ENCODE measurements at regions not wholly inside any gene's neighbourhood (a gene's known extent, or its start where the extent isn't known, plus 50 kb on each side); places are given as distances from the start of the nearest gene placed in this dataset.

DNA sequence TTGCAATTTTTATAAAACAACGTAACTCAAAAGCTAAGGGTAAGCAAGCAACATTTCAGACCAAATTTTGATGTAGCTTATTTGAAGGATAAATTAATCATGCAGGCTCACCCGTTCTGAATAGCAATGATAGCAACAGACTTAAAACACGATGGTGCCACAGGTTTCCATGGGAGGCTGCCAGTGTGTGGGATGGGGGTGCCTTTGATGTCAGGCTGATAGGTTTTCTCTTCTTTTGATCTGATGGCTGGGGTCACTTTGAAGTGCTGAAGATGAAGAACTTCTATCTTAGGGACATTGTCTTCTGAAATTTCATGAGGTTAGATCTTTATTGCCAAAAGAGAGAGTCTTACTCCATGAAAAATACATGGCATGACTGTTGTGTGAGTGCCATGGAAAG, 206.8 kb downstream of the LPIN1 start:
- TF ChIP-seq, protein P1, sequence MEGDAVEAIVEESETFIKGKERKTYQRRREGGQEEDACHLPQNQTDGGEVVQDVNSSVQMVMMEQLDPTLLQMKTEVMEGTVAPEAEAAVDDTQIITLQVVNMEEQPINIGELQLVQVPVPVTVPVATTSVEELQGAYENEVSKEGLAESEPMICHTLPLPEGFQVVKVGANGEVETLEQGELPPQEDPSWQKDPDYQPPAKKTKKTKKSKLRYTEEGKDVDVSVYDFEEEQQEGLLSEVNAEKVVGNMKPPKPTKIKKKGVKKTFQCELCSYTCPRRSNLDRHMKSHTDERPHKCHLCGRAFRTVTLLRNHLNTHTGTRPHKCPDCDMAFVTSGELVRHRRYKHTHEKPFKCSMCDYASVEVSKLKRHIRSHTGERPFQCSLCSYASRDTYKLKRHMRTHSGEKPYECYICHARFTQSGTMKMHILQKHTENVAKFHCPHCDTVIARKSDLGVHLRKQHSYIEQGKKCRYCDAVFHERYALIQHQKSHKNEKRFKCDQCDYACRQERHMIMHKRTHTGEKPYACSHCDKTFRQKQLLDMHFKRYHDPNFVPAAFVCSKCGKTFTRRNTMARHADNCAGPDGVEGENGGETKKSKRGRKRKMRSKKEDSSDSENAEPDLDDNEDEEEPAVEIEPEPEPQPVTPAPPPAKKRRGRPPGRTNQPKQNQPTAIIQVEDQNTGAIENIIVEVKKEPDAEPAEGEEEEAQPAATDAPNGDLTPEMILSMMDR (conservative IDR thresholded peaks at IDR 0.05; ENCODE audit: low read depth, low read length) = no peak
- no peak for DNase-seq (ENCODE audit: low read depth)
- no peak overlapping the region for H3K4me3 ChIP-seq (ENCODE audit: low read depth, low read length)

DNA sequence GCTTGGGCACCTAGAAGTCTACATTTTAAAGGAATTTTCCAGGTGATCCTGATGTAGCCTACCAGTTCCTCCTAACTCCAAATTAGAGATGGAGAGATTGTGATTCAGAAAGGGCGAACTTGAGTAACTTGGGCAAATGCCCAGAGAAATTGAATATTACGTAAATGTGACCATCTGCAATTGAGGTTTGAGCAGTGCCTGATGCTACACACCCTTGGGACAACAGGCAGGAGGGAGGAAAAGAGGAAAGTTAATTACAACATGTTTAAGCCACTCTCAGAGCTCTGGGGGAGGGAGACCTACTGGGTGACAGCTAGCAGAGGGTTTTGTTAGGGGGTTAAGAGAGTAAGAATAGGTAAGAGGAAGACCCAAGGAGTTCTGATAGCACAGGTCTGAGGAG, 208.9 kb downstream of the LPIN1 start:
- TF ChIP-seq, protein P1 (conservative IDR thresholded peaks at IDR 0.05; ENCODE audit: low read depth, low read length) = no peak
- H3K4me3 ChIP-seq (ENCODE audit: low read depth, low read length) = no peak overlapping the region
- no peak for DNase-seq (ENCODE audit: low read depth)

DNA sequence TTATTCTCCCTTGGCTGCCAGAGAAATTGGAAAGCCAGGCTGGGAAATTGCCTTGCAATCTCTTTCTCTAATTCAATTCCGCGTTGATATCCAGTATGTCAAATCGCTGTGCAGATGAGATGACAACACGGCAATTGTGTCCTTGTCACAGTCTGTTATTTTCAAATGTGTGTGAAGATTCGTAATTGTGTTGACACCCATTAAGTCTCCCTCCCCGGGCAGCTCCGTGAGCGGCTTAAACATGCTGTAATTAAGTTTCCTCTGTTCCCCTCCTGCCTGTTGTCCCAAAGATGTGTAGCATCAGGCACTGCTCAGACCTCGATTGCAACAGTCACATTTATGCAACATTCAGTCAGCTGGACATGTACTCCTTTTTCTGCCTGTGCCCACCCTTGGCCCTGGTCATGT, 209.5 kb downstream of the LPIN1 start:
- TF ChIP-seq, protein P1 (conservative IDR thresholded peaks at IDR 0.05; ENCODE audit: low read depth, low read length) = no peak
- no peak for DNase-seq (ENCODE audit: low read depth)
- no peak overlapping the region for H3K4me3 ChIP-seq (ENCODE audit: low read depth, low read length)

DNA sequence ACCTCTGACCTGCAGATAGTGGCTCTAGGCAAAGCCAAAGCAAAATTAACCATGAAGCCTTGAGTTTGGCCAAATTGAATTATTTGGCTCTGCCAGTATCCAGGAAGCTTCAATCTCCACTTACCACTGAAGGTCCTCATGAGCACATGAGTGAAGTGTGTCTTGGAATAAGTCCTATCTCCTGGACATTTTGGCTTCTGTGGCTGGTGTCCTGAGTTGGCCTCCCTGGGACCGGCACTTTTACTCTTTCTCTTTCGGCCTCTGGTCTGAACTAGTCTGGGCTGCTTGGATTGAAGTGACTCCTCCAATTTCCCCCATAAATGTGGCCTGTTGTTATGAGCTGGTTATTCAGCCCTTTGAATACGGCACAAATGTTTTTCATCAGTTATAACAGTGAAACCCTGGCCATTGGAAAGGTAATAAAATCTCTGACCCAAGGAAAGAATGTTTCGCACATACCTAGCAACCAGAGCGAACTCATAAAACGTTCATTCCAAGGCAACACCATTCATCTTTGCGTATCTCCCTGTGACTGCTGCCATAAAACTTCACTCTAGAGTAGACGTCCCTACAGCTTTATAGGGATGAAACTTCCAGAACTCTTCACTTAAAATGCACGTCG, 216.4 kb downstream of the LPIN1 start:
- DNase-seq (ENCODE audit: low read depth) = no peak
- TF ChIP-seq, protein P1 (conservative IDR thresholded peaks at IDR 0.05; ENCODE audit: low read depth, low read length) = no peak
- no peak overlapping the region for H3K4me3 ChIP-seq (ENCODE audit: low read depth, low read length)

DNA sequence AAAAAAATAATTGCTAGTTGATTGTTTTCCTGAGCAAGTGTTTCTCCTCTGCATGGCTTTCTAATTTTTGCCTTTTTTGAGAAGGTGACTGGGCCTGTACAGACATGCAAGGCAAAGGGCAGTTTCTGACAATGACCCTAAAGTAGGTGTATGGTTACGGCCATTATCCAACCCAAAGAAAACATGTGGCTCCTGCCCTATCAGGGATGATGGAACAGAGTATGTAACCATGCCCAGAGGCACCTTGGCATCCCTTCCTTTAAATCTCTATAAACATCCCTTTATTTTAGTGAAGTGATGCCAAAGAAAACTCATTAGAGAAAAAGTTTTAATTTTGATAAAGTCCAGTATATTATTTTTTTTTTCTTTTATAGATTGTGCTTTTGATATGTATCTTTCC, 217.5 kb downstream of the LPIN1 start:
- H3K4me3 ChIP-seq (ENCODE audit: low read depth, low read length) = no peak overlapping the region
- no peak for DNase-seq (ENCODE audit: low read depth)
- TF ChIP-seq, protein P1 (conservative IDR thresholded peaks at IDR 0.05; ENCODE audit: low read depth, low read length) = no peak

DNA sequence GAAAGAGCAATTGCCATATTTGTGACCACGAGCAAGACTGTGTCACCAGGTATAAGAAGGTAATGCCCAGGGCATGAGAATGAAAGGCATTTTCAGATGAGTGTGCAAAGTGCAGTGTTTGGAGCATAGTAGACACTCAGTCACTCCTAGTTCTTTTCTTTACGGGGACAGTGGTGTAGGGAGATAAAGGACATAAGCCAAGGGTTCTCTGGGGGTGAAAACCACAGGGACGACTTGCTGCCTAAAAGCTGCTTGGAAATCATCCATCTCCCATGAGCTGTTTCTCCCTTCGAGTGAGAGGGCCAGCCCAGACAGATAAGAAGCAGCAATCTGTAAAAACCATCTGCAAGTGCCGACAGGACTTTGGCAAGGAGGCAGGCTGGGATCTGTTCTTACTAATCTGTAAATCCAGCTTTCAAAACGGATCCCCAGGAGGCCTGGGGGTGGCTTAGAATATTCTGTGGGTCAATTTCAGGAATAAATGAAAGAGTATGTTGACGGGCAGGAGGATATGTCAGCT, 221.6 kb downstream of the LPIN1 start:
- TF ChIP-seq, protein P1 (conservative IDR thresholded peaks at IDR 0.05; ENCODE audit: low read depth, low read length) = no peak
- peak; percentile 90 for DNase-seq (ENCODE audit: low read depth)
- no peak overlapping the region for H3K4me3 ChIP-seq (ENCODE audit: low read depth, low read length)

DNA sequence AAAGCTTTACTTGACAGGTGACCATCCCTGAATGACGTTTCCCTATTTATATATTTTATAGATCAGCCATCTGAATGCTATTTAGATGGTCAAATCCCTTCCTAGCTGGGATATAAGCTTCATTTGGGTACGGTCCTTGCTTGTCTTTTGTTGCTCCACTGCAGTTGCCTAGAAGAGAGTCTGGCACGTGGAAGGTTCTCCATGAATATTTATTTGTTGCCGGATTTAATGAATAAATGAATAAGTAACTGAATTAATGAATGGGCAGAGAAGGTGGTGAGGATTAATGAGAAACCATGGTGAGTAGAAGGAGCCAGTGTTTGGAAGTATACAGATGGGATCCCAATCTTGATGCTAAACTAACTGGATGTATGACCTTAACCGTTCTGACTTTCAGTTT, 222.1 kb downstream of the LPIN1 start:
- H3K4me3 ChIP-seq (ENCODE audit: low read depth, low read length) = no peak overlapping the region
- TF ChIP-seq, protein P1 (conservative IDR thresholded peaks at IDR 0.05; ENCODE audit: low read depth, low read length) = no peak
- no peak for DNase-seq (ENCODE audit: low read depth)

All from choroid plexus epithelial cell (primary cell).